GM23338 (cell line): ENCODE measurements at regions not wholly inside any gene's neighbourhood (a gene's known extent, or its start where the extent isn't known, plus 50 kb on each side); places are given as distances from the start of the nearest gene placed in this dataset.

Experiments used
- ATAC-seq: fragments of 200-7000 bp; cut with Tn5 transposase; 3 replicates; pipeline ENCODE4 v1.9.1; 2020
- DNase-seq: peaks from one replicate; pipeline ENCODE4 v3.0.0-alpha.2; 2015; ENCODE audit warnings: low spot score
- H2AFZ ChIP-seq: fragments of 200-600 bp; sonication (generic); 2 replicates; pipeline ENCODE4 v1.8.0; 2016; ENCODE audit warnings: antibody characterized with exemption, mild to moderate bottlenecking, moderate library complexity
- H3F3A ChIP-seq: fragments of 200-600 bp; sonication (generic); replicated peaks from 2 replicates; pipeline ENCODE4 v1.8.0; 2017; ENCODE audit warnings: antibody characterized with exemption, mixed run types, low read depth
- H3K27ac ChIP-seq: fragments of 200-600 bp; sonication (generic); 2 replicates; pipeline ENCODE4 v1.6.1; 2016; ENCODE audit warnings: low read depth
- H3K27me3 ChIP-seq: fragments of 200-600 bp; sonication (generic); 2 replicates; pipeline ENCODE4 v1.8.0; 2016; ENCODE audit warnings: mild to moderate bottlenecking, mixed run types, moderate library complexity; ENCODE audit not compliant: insufficient read depth
- H3K36me3 ChIP-seq: fragments of 200-600 bp; sonication (generic); 2 replicates; pipeline ENCODE4 v1.8.0; 2016; ENCODE audit warnings: mild to moderate bottlenecking; ENCODE audit not compliant: insufficient read depth
- H3K4me1 ChIP-seq: fragments of 200-600 bp; sonication (generic); 2 replicates; pipeline ENCODE4 v1.8.0; 2016; ENCODE audit warnings: mild to moderate bottlenecking, moderate library complexity; ENCODE audit not compliant: insufficient read depth
- H3K4me2 ChIP-seq: fragments of 200-600 bp; sonication (generic); 2 replicates; pipeline ENCODE4 v1.7.1; 2017; ENCODE audit warnings: mixed run types
- H3K4me3 ChIP-seq: fragments of 200-600 bp; sonication (generic); 2 replicates; pipeline ENCODE4 v1.6.1; 2016; ENCODE audit warnings: mixed run types
- H3K79me2 ChIP-seq: fragments of 200-600 bp; sonication (generic); replicated peaks from 2 replicates; pipeline ENCODE4 v1.8.0; 2017; ENCODE audit warnings: mild to moderate bottlenecking; ENCODE audit not compliant: insufficient read depth
- H3K9me2 ChIP-seq: fragments of 200-600 bp; sonication (generic); 2 replicates; pipeline ENCODE4 v1.8.0; 2017; ENCODE audit not compliant: insufficient read depth
- H4K20me1 ChIP-seq: fragments of 200-600 bp; sonication (generic); replicated peaks from 2 replicates; pipeline ENCODE4 v1.8.0; 2017; ENCODE audit warnings: mild to moderate bottlenecking; ENCODE audit not compliant: insufficient read depth
- H3K27ac Mint-ChIP-seq: 2 replicates; pipeline ENCODE4 v1.8.0; 2020; ENCODE audit warnings: inconsistent platforms, mild to moderate bottlenecking, moderate library complexity, mixed read lengths
- H3K27me3 Mint-ChIP-seq: 3 replicates; pipeline ENCODE4 v1.8.0; 2022; ENCODE audit warnings: low read depth, mild to moderate bottlenecking, moderate library complexity, mixed read lengths, inconsistent platforms; ENCODE audit not compliant: insufficient read depth, poor library complexity
- H3K36me3 Mint-ChIP-seq: 3 replicates; pipeline ENCODE4 v1.8.0; 2021; ENCODE audit warnings: low read depth, mild to moderate bottlenecking, inconsistent platforms, moderate library complexity, mixed read lengths
- H3K4me1 Mint-ChIP-seq: 3 replicates; pipeline ENCODE4 v1.8.0; 2020; ENCODE audit warnings: mild to moderate bottlenecking, inconsistent platforms, mixed read lengths
- H3K4me3 Mint-ChIP-seq: 3 replicates; pipeline ENCODE4 v1.8.0; 2021; ENCODE audit warnings: moderate library complexity, mild to moderate bottlenecking, inconsistent platforms, mixed read lengths
- H3K9me3 Mint-ChIP-seq: 3 replicates; pipeline ENCODE4 v1.8.0; 2020; ENCODE audit warnings: moderate library complexity, mild to moderate bottlenecking, inconsistent platforms, mixed read lengths
- CTCF ChIP-seq, 2 experiments: fragments of 200-600 bp in 1 of 2; sonication (generic) in 1 of 2; conservative IDR thresholded peaks; 2 replicates each; pipeline versions ENCODE4 v1.5.1 to v1.6.1; 2016 to 2017; ENCODE audit warnings: antibody characterized with exemption in 2 of 2, low read depth in 2 of 2, mild to moderate bottlenecking in 2 of 2, moderate library complexity in 1 of 2
- ETS1 ChIP-seq: IDR thresholded peaks from 2 replicates; pipeline ENCODE4 v1.6.1; 2016; ENCODE audit warnings: antibody characterized with exemption
- EZH2 ChIP-seq: fragments of 200-600 bp; sonication (generic); IDR thresholded peaks from one replicate; pipeline ENCODE4 v1.8.0; 2017; ENCODE audit warnings: antibody characterized with exemption, mild to moderate bottlenecking, low read depth; ENCODE audit not compliant: unreplicated experiment
- EZH2phosphoT487 ChIP-seq: fragments of 200-600 bp; sonication (generic); IDR thresholded peaks from one replicate; pipeline ENCODE4 v1.8.1; 2018; ENCODE audit warnings: antibody characterized with exemption; ENCODE audit not compliant: unreplicated experiment
- JUNB ChIP-seq: IDR thresholded peaks from one replicate; pipeline ENCODE4 v1.6.1; 2016; ENCODE audit warnings: antibody characterized with exemption; ENCODE audit not compliant: unreplicated experiment
- NANOG ChIP-seq: IDR thresholded peaks from 2 replicates; pipeline ENCODE4 v1.6.1; 2016; ENCODE audit warnings: antibody characterized with exemption, borderline replicate concordance
- POLR2AphosphoS5 ChIP-seq: IDR thresholded peaks from 2 replicates; pipeline ENCODE4 v1.6.1; 2016; ENCODE audit warnings: antibody characterized with exemption, low read depth
- REST ChIP-seq: IDR thresholded peaks from one replicate; pipeline ENCODE4 v1.6.1; 2018; ENCODE audit warnings: antibody characterized with exemption; ENCODE audit not compliant: unreplicated experiment
- STAT1 ChIP-seq: IDR thresholded peaks from one replicate; pipeline ENCODE4 v1.6.1; 2016; ENCODE audit warnings: antibody characterized with exemption; ENCODE audit not compliant: unreplicated experiment

- TF ChIP-seq REST (no peak), CTCF (conservative IDR thresholded peaks at IDR 0.05; ENCODE audit: low read depth in 2 of 2) (no peak), EZH2phosphoT487 (no peak), POLR2AphosphoS5 (no peak), EZH2 (no peak), STAT1 (no peak), NANOG (no peak), ETS1 (no peak), JUNB (no peak)
These were observed 127.8 kb upstream of the MGMT start (continued) for GRCh38 chr10:129339191-129339590.

GRCh38 chr10:129339841-129340240, 127.2 kb upstream of the MGMT start:
- H3F3A ChIP-seq, result no peaks in the 10 kb centered on the region
- no peaks in the 10 kb centered on the region for H3K9me2 ChIP-seq
- Mint-ChIP-seq H3K9me3 (no peaks in the 10 kb centered on the region), H3K4me3 (no peak overlapping the region), H3K27ac (no peak overlapping the region), H3K36me3 (no peaks in the 10 kb centered on the region), H3K4me1 (no peaks in the 10 kb centered on the region), H3K27me3 (no peaks in the 10 kb centered on the region)
- H3K4me2 ChIP-seq, result no peak overlapping the region
- H3K4me3 ChIP-seq, result no peak overlapping the region
- no peaks in the 10 kb centered on the region for H4K20me1 ChIP-seq
- no peaks in the 10 kb centered on the region for H3K36me3 ChIP-seq
- ATAC-seq (no peak), DNase-seq (no peak)
- no peaks in the 10 kb centered on the region for H3K79me2 ChIP-seq
- H2AFZ ChIP-seq, result no peak overlapping the region
- H3K27ac ChIP-seq, result no peak overlapping the region
- H3K4me1 ChIP-seq, result no peaks in the 10 kb centered on the region
- no peaks in the 10 kb centered on the region for H3K27me3 ChIP-seq
- TF ChIP-seq STAT1 (no peak), JUNB (no peak)
